ENCODE measurements at regions not wholly inside any gene's neighbourhood (a gene's known extent, or its start where the extent isn't known, plus 50 kb on each side); places are given as distances from the start of the nearest gene placed in this dataset.

GRCh38 chr13:50340551-50341287, 325.5 kb downstream of the KCNRG start:
- no peaks in the 10 kb centered on the region for H3K9me3 ChIP-seq
- no peak for TF ChIP-seq POLR2AphosphoS5 (IDR thresholded peaks at IDR 0.05)
- TF ChIP-seq CTCF (IDR thresholded peaks at IDR 0.05), result no peak
- TF ChIP-seq POLR2A (IDR thresholded peaks at IDR 0.05; ENCODE audit: low read depth), result no peak
- TF ChIP-seq EP300 (IDR thresholded peaks at IDR 0.05), result no peak
- intact Hi-C loops (cut with DNase I), result no loop called here
- no peak overlapping the region for H3K4me3 ChIP-seq
- H3K36me3 ChIP-seq, result no peaks in the 10 kb centered on the region
- no peak for DNase-seq (ENCODE audit: extremely low spot score)
- WGBS, result 54% methylated on average over 15 of the region's 17 CpGs
- H3K27ac ChIP-seq (replicated peaks in 1 of 4), result no peak overlapping the region
- H3K27me3 ChIP-seq, result no peaks in the 10 kb centered on the region
- peaks cover 0 to 12% (median 0%) of the 10 kb centered on the region in 4 donors for H3K4me1 ChIP-seq

- 96% methylated on average over 2 of the region's 2 CpGs for WGBS
- DNase-seq (ENCODE audit: extremely low spot score), result peak; percentile 39
- no peaks in the 10 kb centered on the region for H3K27me3 ChIP-seq
Observed at GRCh38 chr13:50341526-50341925, 326.3 kb downstream of the KCNRG start.

GRCh38 chr13:50344717-50345116, 329.5 kb downstream of the KCNRG start:
- WGBS, result 59% methylated on average over 3 of the region's 3 CpGs
- TF ChIP-seq POLR2AphosphoS5 (IDR thresholded peaks at IDR 0.05) (no peak), CTCF (IDR thresholded peaks at IDR 0.05) (no peak)
- Histone ChIP-seq H3K36me3 (no peaks in the 10 kb centered on the region), H3K4me1 (peaks cover 0 to 12% (median 0%) of the 10 kb centered on the region in 4 donors), H3K9me3 (no peaks in the 10 kb centered on the region), H3K4me3 (no peak overlapping the region), H3K27ac (replicated peaks in 1 of 4) (no peak overlapping the region), H3K27me3 (no peaks in the 10 kb centered on the region)
- DNase-seq (ENCODE audit: extremely low spot score), result peak; percentile 12
- intact Hi-C loops (cut with DNase I), result no loop called here

More at GRCh38 chr13:50341526-50341925, 326.3 kb downstream of the KCNRG start:
- H3K36me3 ChIP-seq, result no peaks in the 10 kb centered on the region
- no peaks in the 10 kb centered on the region for H3K9me3 ChIP-seq
- intact Hi-C loops (cut with DNase I), result no loop called here
- no peak for TF ChIP-seq POLR2A (IDR thresholded peaks at IDR 0.05; ENCODE audit: low read depth)
- no peak for TF ChIP-seq EP300 (IDR thresholded peaks at IDR 0.05)
- TF ChIP-seq CTCF (IDR thresholded peaks at IDR 0.05), result no peak
- no peak for TF ChIP-seq POLR2AphosphoS5 (IDR thresholded peaks at IDR 0.05)
- H3K27ac ChIP-seq (replicated peaks in 1 of 4), result no peak overlapping the region
- no peak overlapping the region for H3K4me3 ChIP-seq
- H3K4me1 ChIP-seq, result peaks cover 0 to 12% (median 0%) of the 10 kb centered on the region in 4 donors

- Histone ChIP-seq H3K9me3 (no peaks in the 10 kb centered on the region), H3K4me3 (no peak overlapping the region), H3K27ac (replicated peaks in 1 of 4) (no peak overlapping the region), H3K4me1 (peaks cover 0 to 3% (median 0%) of the 10 kb centered on the region in 4 donors), H3K36me3 (no peaks in the 10 kb centered on the region), H3K27me3 (no peaks in the 10 kb centered on the region)
- TF ChIP-seq POLR2A (IDR thresholded peaks at IDR 0.05; ENCODE audit: low read depth) (no peak), CTCF (IDR thresholded peaks at IDR 0.05) (no peak), EP300 (IDR thresholded peaks at IDR 0.05) (no peak), POLR2AphosphoS5 (IDR thresholded peaks at IDR 0.05) (no peak)
- DNase-seq (ENCODE audit: extremely low spot score), result no peak
- intact Hi-C loops (cut with DNase I), result no loop called here
- WGBS, result 29% methylated on average over 1 of the region's 1 CpG
Observed at GRCh38 chr13:50345804-50346203, 330.6 kb downstream of the KCNRG start.

- DNase-seq (ENCODE audit: extremely low spot score), result peak; percentile 64
- Histone ChIP-seq H3K27me3 (no peaks in the 10 kb centered on the region), H3K4me1 (peaks cover 0 to 5% (median 3%) of the 10 kb centered on the region in 4 donors), H3K4me3 (no peak overlapping the region), H3K9me3 (no peaks in the 10 kb centered on the region), H3K27ac (replicated peaks in 1 of 4) (no peak overlapping the region), H3K36me3 (no peaks in the 10 kb centered on the region)
- intact Hi-C loops (cut with DNase I), result no loop called here
- 75% methylated on average over 4 of the region's 4 CpGs for WGBS
- TF ChIP-seq POLR2AphosphoS5 (IDR thresholded peaks at IDR 0.05), result no peak
Observed at GRCh38 chr13:50348371-50348770, 333.1 kb downstream of the KCNRG start.

Measured in esophagus muscularis mucosa (tissue), 4 donors.